ENCODE measurements at regions not wholly inside any gene's neighbourhood (a gene's known extent, or its start where the extent isn't known, plus 50 kb on each side); places are given as distances from the start of the nearest gene placed in this dataset.

DNA sequence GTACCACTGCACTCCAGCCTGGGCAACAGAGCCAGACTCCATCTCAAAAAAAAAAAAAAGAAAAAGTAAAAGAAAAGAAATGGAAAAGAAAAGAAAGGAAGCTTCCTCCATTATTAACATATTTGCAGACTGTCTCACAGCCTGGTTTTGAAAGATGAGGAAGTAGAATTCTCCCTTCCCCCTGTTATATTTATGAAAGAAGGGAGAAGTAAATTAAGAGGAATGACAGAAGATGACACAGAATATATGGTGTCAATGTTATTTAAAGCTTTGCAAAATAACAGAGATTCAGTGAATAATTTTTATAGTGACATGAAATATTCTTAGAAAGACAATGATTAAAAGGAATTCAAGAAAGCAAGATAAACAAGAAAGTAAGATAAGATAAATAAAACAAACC lies 83.7 kb upstream of the PRSS16 start:
- H4K20me1 ChIP-seq (ENCODE audit: insufficient read depth): no peaks in the 10 kb centered on the region
- H3K36me3 ChIP-seq (ENCODE audit: insufficient read depth, low read length): no peaks in the 10 kb centered on the region
- no peaks in the 10 kb centered on the region for H3K9me2 ChIP-seq (ENCODE audit: insufficient read depth, low read length)
- H3K27me3 ChIP-seq (ENCODE audit: insufficient read depth, low read depth, low read length): no peaks in the 10 kb centered on the region
- no peak overlapping the region for H3K4me3 ChIP-seq (ENCODE audit: low read length)
- H3K9ac ChIP-seq (ENCODE audit: low read length): no peak overlapping the region
- H3K4me2 ChIP-seq (ENCODE audit: low read length): no peak overlapping the region
- H3K9me3 ChIP-seq (ENCODE audit: low read length): no peaks in the 10 kb centered on the region
- no peaks in the 10 kb centered on the region for H3K79me2 ChIP-seq (replicated peaks; ENCODE audit: insufficient read depth, low read length)
- TF ChIP-seq EZH2 (IDR thresholded peaks at IDR 0.05; ENCODE audit: borderline replicate concordance, insufficient read depth, low read length, poor library complexity, severe bottlenecking) (no peak), MXI1 (conservative IDR thresholded peaks at IDR 0.05; ENCODE audit: poor library complexity, severe bottlenecking) (no peak), SMC3 (conservative IDR thresholded peaks at IDR 0.05; ENCODE audit: poor library complexity) (no peak), POLR2AphosphoS5 (IDR thresholded peaks at IDR 0.05) (no peak), EP300 (conservative IDR thresholded peaks at IDR 0.05; ENCODE audit: poor library complexity, severe bottlenecking) (no peak), RAD21 (conservative IDR thresholded peaks at IDR 0.05) (no peak), TAF1 (IDR thresholded peaks at IDR 0.05; ENCODE audit: low read depth) (no peak)
- TF ChIP-seq, protein P1, sequence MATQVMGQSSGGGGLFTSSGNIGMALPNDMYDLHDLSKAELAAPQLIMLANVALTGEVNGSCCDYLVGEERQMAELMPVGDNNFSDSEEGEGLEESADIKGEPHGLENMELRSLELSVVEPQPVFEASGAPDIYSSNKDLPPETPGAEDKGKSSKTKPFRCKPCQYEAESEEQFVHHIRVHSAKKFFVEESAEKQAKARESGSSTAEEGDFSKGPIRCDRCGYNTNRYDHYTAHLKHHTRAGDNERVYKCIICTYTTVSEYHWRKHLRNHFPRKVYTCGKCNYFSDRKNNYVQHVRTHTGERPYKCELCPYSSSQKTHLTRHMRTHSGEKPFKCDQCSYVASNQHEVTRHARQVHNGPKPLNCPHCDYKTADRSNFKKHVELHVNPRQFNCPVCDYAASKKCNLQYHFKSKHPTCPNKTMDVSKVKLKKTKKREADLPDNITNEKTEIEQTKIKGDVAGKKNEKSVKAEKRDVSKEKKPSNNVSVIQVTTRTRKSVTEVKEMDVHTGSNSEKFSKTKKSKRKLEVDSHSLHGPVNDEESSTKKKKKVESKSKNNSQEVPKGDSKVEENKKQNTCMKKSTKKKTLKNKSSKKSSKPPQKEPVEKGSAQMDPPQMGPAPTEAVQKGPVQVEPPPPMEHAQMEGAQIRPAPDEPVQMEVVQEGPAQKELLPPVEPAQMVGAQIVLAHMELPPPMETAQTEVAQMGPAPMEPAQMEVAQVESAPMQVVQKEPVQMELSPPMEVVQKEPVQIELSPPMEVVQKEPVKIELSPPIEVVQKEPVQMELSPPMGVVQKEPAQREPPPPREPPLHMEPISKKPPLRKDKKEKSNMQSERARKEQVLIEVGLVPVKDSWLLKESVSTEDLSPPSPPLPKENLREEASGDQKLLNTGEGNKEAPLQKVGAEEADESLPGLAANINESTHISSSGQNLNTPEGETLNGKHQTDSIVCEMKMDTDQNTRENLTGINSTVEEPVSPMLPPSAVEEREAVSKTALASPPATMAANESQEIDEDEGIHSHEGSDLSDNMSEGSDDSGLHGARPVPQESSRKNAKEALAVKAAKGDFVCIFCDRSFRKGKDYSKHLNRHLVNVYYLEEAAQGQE (IDR thresholded peaks at IDR 0.05; ENCODE audit: borderline replicate concordance): no peak
- TF ChIP-seq, protein P2, sequence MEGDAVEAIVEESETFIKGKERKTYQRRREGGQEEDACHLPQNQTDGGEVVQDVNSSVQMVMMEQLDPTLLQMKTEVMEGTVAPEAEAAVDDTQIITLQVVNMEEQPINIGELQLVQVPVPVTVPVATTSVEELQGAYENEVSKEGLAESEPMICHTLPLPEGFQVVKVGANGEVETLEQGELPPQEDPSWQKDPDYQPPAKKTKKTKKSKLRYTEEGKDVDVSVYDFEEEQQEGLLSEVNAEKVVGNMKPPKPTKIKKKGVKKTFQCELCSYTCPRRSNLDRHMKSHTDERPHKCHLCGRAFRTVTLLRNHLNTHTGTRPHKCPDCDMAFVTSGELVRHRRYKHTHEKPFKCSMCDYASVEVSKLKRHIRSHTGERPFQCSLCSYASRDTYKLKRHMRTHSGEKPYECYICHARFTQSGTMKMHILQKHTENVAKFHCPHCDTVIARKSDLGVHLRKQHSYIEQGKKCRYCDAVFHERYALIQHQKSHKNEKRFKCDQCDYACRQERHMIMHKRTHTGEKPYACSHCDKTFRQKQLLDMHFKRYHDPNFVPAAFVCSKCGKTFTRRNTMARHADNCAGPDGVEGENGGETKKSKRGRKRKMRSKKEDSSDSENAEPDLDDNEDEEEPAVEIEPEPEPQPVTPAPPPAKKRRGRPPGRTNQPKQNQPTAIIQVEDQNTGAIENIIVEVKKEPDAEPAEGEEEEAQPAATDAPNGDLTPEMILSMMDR (IDR thresholded peaks at IDR 0.05; ENCODE audit: poor library complexity, severe bottlenecking): no peak
- no peak overlapping the region for H2AFZ ChIP-seq (ENCODE audit: low read depth, low read length)
- no peak overlapping the region for H3K27ac ChIP-seq (ENCODE audit: low read length)
- no peaks in the 10 kb centered on the region for H3F3A ChIP-seq (ENCODE audit: insufficient read depth, low read length, poor library complexity, severe bottlenecking)

DNA sequence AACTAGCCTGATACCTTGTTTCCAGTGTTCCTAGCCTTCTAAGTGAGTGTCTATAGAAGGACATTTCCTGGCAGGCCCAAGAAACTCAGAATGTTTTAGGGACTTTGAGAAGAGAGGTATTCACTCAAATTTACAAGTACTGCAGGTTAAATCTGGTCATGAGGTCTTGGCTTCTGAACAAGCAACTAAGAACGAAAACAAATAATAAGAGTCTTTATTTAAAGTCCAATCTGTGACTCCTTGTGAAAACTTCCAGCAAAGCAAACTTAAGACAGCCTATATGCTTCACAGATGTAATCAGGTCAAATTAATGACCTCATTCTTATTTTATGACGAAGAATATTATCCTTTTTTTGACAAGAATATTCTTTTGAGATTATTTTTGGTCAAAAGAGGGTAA lies 79.4 kb upstream of the PRSS16 start:
- Histone ChIP-seq H3K36me3 (ENCODE audit: insufficient read depth, low read length) (no peaks in the 10 kb centered on the region), H3K4me3 (ENCODE audit: low read length) (no peak overlapping the region), H3K9ac (ENCODE audit: low read length) (no peak overlapping the region), H3K79me2 (replicated peaks; ENCODE audit: insufficient read depth, low read length) (no peaks in the 10 kb centered on the region), H4K20me1 (ENCODE audit: insufficient read depth) (no peaks in the 10 kb centered on the region), H3K9me3 (ENCODE audit: low read length) (no peaks in the 10 kb centered on the region), H3K4me2 (ENCODE audit: low read length) (no peak overlapping the region), H3F3A (ENCODE audit: insufficient read depth, low read length, poor library complexity, severe bottlenecking) (no peaks in the 10 kb centered on the region), H3K9me2 (ENCODE audit: insufficient read depth, low read length) (no peaks in the 10 kb centered on the region), H2AFZ (ENCODE audit: low read depth, low read length) (no peak overlapping the region), H3K27me3 (ENCODE audit: insufficient read depth, low read depth, low read length) (no peaks in the 10 kb centered on the region), H3K27ac (ENCODE audit: low read length) (no peak overlapping the region)
- no peak for TF ChIP-seq TAF1 (IDR thresholded peaks at IDR 0.05; ENCODE audit: low read depth)
- no peak for TF ChIP-seq RAD21 (conservative IDR thresholded peaks at IDR 0.05)
